GM18499 (cell line): ENCODE measurements at regions not wholly inside any gene's neighbourhood (a gene's known extent, or its start where the extent isn't known, plus 50 kb on each side); places are given as distances from the start of the nearest gene placed in this dataset.
"Not testable (repeated sequence)": the region's sequence is repeated elsewhere in the genome, so short reads cannot be mapped to it uniquely, and the experiment has no call there.

ENCODE experiments used
- ATAC-seq: cut with Tn5 transposase; IDR thresholded peaks from one replicate; pipeline ENCODE4 v1.9.1; 2021; ENCODE audit warnings: moderate number of reproducible peaks; ENCODE audit not compliant: insufficient read depth, unreplicated experiment

DNA sequence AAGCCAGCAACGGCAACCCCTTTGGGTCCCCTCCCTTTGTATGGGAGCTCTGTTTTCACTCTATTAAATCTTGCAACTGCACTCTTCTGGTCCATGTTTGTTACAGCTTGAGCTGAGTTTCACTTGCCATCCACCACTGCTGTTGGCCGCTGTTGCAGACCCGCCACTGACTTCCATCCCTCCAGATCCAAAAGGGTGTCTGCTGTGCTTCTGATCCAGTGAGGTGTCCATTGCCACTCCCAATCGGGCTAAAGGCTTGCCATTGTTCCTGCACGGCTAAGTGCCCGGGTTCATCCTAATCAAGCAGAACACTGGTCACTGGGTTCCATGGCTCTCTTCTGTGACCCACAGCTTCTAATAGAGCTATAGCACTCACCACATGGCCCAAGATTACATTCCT is 615.1 kb downstream of the CETN3 start:
- not testable (repeated sequence) for ATAC-seq

DNA sequence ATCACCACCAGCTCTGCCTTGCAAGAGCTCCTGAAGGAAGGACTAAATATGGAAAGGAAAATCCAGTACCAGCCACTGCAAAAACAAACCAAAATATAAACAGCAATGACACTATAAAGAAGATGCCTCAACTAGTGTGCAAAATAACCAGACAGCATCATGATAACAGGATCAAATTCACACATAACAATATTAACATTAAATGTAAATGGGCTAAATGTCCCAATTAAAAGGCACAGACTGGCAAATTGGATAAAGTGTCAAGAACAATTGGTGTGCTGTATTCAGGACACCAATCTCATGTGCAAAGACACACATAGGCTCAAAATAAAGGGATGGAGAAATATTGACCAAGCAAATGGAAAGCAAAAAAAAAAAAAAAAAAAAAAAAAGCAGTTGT is 629.8 kb downstream of the CETN3 start:
- not testable (repeated sequence) for ATAC-seq

DNA sequence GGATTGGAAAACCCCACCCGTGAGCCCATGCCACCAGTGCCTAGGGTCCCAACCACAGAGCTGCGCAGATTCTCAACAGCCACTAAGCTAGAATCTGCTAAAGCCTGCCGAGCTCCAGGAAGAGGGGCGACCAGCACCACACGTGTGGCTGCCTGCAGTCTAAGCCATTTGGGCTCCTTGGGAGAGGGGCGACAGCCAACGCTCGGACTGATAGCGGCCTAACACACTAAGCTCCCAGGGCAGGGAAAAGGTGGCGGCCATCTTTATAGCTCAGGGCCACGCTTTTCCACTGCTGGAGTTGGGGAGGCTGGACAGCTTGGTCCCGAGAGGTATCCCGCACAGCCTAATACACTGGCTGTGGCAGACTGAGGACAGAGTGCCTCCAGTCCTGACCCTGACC is 631.8 kb downstream of the CETN3 start:
- no peak for ATAC-seq

DNA sequence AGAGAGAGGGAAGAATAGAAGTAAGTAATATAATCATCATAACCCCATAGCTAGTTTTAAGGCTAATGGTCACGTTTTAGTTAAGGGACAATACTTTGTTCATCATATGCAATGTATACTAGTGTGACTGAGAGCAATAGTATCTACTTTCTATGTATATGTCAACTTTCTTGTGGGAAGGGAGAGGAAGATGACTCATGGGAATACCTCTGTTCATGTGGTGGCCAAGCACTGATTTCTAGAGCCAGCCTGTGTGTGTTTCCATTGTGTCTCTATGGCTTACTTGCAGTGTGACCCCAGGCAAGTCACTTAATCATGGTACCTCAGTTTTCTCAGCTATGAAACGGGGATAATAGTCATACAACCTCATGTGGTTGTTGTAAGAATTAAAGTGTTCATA is 639.6 kb downstream of the CETN3 start:
- no peak for ATAC-seq

DNA sequence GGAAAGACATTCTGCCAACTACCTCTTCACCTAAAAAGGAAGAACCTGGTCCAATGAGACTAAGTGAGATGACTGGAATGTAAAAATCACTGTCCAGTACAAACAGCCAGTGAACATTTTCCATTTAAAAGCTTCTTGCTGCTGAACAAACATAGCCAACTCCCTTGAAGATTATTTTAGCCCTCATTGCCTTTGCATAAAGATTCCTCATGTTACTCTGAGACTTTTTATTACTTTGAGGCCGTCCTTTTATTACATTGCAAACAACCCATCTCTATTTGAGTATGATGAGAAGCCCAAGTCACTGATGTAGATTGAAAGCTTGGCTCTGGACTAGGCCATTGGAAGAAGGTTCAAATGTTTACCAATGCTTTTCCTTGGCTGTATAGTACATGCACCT is 649.8 kb downstream of the CETN3 start:
- no peak for ATAC-seq

DNA sequence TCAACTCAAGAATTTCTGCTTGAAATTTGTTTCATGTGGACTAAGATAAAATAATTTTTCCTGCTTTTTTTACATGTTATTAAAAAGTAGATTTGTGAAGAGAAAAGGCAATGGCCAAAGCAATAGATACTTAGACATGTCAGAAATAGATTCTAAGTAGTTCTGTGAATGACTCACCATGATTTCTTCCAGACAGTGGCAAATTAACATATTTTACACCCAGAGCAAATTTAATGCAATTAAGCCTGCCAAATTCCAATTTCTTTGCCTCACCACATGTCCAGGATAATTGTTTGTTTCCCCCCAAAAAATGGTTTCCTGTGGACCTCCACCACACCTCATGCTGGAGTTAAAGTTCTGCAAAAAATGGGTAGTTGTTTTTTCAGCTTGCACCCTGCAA is 651.4 kb downstream of the CETN3 start:
- no peak for ATAC-seq

DNA sequence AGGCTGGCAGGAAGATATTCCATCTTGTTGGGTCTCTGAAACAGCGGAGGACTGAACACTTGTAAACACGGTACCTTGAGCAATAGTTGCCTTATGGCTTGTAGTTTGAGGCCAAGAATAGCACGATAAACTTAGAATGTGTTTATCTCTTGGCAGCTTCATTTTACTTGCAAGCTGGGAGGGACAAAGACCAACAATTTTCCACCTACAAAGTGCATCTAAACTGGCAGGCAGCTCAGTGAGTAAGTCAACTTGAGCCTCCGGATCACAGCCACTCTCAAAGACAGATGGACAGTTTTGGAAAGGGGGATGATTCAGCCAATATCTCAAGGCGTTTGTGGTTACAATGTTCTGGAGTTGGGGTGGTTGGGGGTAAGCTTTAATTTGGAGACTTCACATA is 652.6 kb downstream of the CETN3 start:
- no peak for ATAC-seq

DNA sequence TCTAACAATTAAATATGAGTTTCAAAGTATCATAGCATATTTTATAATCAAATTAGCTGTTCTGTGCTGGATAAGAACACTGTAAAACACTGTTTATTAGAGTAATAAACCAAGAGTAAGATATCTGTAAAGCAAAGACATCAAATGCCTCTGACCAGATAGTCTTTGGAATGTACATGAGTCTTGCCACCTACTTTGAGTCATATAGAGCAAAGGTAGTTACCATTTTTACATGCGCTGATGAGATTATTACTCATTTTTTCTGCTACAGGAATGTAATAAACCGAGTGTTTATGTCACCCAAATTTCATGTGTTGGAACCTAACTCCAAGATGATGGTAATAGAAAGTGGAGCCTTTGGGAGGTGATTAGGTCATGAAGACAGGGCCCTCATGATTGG is 654.5 kb downstream of the CETN3 start:
- no peak for ATAC-seq

DNA sequence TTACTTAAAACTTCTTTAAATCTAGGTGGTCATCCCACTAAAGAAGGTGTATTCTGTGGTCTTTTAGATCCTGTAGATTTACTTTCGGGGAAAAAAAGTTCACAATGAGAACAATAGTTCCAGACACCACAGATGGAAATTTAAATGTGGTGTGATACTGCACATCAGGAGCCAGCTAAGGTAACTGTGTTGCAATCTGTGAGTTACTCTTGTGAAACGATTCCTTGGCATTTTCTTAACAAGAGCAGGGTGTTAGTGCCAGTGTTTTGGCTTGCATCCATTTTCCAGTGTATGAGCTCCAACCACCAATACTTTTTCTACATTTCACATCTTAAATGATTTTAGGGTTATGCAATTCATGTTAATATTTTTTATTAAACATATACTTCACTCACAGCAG is 674.5 kb downstream of the CETN3 start:
- no peak for ATAC-seq

DNA sequence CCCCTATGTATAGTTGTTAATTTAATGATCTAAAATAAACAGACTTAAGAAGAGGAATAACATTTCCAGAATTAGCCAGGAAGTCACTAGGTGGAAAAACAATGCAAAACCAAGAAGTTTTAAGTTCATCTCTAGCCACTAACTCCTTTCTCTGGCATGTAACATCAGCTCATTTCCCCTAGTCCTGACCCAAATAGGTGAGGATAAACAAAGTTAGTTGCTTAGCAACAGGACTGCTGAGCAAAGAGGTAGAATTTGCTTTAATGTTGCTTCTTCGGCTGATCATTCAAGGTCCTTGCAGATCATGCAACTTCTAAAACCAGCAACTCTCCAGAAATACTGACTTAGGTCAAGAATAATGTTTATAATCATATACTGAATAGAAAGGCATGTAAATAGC is 675.8 kb downstream of the CETN3 start:
- ATAC-seq = no peak

DNA sequence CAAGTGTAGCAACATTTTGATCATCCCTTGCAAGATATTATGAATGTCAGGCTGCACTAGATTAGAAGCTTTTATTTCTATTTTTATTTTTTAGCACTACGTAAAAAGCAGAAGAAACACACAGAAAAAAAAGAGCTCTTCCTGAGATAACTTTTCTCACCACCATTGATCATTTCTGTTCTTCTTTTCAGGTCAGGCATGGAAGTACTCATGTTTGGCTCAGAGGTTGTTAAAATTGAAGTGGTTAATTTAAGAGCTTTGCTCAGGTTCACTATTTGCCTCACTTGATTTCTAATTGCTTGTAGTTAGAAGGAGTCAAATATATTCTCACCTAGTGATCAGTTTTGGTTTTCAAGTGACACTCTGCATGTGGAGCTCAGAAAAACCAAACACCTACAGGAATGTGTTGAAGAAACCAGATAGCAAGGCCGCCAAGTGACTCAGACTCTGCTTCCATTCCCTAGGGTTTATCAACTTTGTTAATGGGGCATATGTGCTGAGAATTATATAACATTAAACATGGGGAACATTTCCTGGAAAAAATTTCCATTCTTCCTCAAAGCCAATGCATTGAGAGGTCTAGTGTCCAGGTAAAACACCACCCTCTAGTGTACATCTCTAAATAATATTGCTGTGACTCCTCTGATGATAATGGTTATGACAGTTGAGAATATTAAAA is 679.8 kb downstream of the CETN3 start:
- no peak for ATAC-seq

DNA sequence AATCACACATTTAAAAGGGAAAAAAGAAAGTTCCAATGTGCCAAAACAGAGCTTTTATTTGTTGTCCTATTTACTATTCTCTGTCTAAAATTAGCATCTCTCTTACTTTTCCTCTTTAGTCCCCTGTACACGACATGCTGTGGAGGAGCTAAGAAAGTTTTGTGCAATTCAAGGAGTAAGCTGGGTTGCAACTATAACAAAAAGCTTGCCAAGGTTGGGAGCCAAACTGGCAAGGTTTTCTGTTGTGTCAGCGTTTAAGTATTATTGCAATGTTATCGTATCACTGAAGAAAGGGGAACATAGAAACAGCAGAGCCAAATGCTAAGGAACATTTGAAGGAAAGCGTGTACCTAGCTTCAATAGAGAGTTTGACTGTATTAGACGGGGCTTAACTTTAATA is 680.8 kb downstream of the CETN3 start:
- no peak for ATAC-seq

DNA sequence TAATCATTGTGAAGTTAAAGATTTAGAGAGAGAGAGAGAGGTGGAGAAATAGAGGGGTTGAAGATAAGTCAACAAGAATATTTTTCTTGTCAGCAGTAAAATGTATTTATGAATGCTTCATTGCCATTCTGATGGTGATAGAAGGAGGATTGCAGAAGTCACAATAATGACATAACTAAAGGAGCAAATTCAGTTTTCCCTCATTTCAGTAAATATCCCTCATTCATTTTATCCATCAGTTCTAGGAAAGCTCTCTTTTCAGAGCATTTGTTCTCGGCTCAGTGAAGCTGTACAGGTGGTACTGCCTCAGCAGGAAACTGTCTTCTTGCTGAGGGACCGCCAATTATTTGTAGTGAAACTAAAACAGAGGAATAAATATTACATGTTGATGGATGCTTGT is 681.4 kb downstream of the CETN3 start:
- ATAC-seq = no peak

DNA sequence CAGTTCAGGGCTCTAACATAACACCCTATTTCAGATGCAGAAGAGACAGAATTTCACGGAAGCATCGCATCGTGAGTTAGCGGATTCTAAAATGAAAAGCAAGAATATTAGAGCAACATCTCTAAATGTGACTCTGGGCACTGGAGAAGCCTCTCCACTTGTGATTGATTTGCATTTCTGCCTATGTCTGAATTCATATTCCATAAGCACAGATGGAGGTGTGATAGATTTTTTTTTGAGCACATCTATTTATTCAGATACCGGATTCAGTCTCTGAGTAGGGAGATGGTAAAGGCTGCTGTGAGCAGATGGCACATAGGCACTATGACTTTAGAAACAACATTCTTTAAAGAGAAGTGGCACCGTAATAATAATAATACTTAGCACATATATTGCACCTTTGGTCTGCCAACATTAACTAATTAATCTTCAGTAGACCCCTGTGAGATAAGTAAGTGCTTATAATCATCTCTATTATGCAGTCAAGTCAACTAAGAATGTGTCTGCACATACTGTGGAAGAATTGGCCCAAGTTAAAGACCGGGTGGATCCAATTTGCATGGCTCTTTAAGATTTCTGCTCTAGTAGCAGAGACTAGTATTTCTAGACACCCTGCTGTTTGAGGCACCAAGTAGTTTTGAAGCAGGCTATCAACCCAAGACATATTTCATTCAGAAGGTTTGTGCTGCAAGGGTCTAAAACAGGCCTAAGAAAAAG is 685.0 kb downstream of the CETN3 start:
- no peak for ATAC-seq

DNA sequence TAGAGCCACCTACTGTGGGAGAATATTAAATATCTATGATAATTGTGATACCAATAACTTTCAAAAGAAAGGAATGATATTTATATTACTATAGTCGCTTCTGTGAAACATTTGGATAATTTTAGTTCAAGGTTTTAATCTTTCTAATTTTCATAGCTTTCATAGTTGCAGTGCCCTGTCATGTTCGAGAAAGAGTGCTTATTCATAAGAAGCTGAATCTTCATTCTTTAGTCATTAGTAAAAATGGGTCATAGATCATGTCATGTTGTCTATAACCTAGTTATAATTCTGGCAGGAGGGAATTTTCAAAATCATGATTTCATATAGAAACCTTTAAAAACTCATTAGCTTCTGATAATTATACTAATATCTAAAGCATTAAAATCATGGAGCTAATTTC is 685.6 kb downstream of the CETN3 start:
- no peak for ATAC-seq

DNA sequence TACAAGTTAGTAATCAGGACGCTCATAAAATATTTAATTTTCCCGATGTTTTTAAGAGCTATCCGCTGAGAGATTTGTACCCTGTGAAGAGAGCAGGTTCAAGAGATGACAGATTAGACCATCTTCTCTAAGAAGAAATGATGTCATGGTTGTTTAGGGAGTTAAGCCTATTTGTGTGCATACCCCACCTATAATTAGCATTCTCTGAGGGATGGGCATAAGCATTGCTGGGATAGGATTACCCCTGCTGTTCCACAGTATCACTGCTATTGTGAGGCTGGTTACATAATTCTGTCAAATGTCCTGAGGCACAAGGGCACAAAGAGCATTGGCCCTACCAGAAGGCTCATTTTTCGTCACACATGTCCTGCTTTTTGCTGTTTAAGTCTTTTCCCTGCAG is 687.0 kb downstream of the CETN3 start:
- no peak for ATAC-seq

DNA sequence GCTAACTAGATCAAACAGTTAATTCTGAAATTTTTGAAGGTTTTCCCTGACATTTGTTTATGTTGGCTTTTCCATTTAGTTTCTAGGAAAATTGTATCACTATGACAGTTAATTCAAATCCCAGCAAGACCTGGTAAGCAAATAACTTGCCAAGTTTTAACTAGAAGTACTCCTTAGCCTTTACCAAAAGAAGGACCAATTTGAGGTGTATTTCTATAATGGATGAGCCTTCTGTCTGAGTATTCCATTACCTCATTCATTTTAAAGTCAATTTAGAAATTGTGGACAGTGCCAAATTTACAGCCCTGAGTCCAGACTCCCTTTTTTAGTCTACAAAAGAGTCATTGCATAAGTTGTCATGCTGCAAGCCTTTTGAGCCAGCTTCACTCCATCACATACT is 687.6 kb downstream of the CETN3 start:
- ATAC-seq = no peak

DNA sequence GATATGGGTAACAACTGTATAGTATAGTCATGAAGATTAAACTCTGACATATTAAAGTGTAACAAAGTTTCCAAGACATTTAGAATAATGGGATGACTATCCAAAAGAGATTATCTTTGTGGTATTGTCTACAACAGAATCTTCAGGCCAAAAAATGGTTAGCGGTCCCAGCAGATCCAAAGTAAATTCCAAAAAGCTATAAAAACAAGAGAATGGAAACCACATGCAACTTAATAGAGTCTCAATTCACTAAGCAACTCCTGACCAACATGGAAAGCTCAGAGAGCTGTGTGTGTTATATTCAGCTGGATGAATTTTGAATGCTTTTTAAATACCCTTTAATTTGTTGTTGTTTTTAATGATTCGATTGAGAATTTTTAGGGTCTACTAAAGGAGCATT is 688.2 kb downstream of the CETN3 start:
- no peak for ATAC-seq

DNA sequence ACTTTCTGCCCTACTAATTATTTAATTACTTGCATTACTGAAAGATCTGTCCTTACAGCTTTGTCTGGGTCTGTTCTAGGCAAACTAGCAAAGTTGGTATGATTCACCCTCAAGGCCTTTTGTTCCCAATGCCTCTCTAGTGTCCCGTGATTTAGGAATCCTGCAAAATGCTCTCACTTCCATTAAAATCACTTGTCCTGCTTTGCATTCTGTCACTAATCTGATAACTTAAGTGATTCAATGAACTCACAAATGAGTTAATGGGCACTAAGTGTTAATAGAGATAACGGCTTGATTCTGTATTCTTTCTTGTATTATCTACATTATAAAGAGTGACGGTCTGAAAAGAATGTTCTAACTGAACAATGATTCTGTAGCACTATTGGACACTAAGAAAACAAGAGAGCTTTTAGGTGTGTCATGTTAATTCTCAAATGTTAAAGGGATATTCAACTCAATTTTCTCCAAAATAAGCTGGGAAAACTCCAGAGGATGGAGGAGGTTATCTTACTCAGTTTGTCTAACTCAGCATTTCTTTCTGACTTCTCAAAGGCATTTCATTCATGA is 697.3 kb downstream of the CETN3 start:
- no peak for ATAC-seq

DNA sequence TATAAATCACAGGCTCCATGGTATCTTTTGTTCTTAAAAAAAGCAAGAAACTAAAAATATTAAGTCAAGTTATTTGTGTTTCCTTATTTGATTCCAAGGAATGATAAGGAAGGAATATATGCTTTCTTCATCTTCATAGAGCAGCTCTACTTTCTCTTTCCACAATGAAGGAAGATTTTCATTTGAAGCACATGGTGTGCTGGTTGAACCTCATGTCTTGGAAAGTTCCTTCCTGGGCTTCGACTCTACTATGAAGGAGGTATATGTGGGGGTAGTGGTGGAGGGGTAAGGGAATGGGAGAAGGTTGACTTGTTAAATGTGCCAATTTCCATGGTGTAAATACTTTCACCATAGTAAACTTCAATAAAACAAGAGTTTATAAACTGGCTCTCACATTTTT is 698.0 kb downstream of the CETN3 start:
- no peak for ATAC-seq

DNA sequence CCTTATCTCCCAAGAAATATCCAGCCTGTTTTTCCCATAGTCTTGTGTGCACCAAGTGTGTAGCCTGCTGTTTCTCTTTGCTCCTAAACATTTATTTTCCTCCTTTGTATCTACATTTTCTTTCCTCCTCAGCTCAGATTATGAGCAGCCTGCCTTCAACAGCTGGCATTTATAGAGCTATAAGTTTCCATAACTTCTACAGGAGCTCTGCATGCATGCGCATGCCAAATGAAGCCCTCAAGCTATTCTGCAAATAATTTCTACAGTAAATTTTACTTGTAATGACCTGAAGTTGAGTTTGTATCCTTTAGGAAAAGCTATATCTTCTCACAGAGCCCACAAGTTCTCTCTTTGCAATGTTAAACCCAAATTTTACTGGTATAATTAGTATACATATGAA is 699.5 kb downstream of the CETN3 start:
- no peak for ATAC-seq

DNA sequence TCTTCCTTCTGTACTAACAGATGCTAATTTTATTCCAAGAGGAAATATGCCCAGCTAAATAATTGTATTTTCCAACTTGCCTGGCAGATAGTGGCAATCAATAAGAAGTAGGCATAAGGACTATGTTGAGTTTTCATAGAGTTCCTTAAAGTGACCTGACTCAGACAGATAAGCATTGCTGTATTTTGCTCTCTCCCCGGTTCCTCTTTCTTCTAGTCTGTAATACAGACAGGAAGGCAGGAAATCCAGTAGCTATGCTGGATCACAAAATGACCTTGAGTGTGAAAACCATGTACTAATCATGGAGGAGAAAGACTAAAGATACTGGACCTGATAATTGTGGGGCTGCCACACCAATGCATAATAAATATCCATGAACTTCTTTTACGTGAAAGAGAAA is 701.7 kb downstream of the CETN3 start:
- ATAC-seq = no peak
